Liver (tissue), 8 donors: ENCODE measurements at regions not wholly inside any gene's neighbourhood (a gene's known extent, or its start where the extent isn't known, plus 50 kb on each side); places are given as distances from the start of the nearest gene placed in this dataset.
A peak's percentile ranks its signal among the peaks of the same experiment; 100 is the strongest.
"Not testable (repeated sequence)": the region's sequence is repeated elsewhere in the genome, so short reads cannot be mapped to it uniquely, and the experiment has no call there.

ENCODE experiments used
- DNase-seq: peaks from one replicate; pipeline ENCODE4 v3.0.0-alpha.2; 2017; ENCODE audit warnings: low spot score
- H3K27ac ChIP-seq, 2 donors: one replicate each; pipeline ENCODE4 v1.7.0; 2013; ENCODE audit warnings: inconsistent platforms in 2 of 2, low read length in 2 of 2, control low read depth in 1 of 2, low read depth in 1 of 2, mild to moderate bottlenecking in 1 of 2
- H3K27me3 ChIP-seq, 4 donors: one replicate each; pipeline versions ENCODE4 v1.6.1 to v1.7.0; 2013; ENCODE audit warnings: low read length in 3 of 4, inconsistent platforms in 1 of 4, mild to moderate bottlenecking in 1 of 4, moderate library complexity in 1 of 4; ENCODE audit not compliant: control insufficient read depth in 4 of 4, insufficient read depth in 4 of 4
- H3K36me3 ChIP-seq, 4 donors: one replicate each; pipeline versions ENCODE4 v1.6.1 to v1.7.0; 2013; ENCODE audit warnings: low read length in 3 of 4, mild to moderate bottlenecking in 3 of 4, low read depth in 1 of 4, moderate library complexity in 1 of 4; ENCODE audit not compliant: control insufficient read depth in 4 of 4, insufficient read depth in 3 of 4
- H3K4me1 ChIP-seq, 4 donors: one replicate each; pipeline versions ENCODE4 v1.6.1 to v1.7.0; 2013; ENCODE audit warnings: low read length in 3 of 4, mild to moderate bottlenecking in 3 of 4, moderate library complexity in 1 of 4; ENCODE audit not compliant: control insufficient read depth in 4 of 4, insufficient read depth in 4 of 4
- H3K4me3 ChIP-seq, 3 donors: one replicate each; pipeline versions ENCODE4 v1.6.1 to v1.7.0; 2013; ENCODE audit warnings: low read length in 3 of 3, control low read depth in 1 of 3, low read depth in 1 of 3, mild to moderate bottlenecking in 1 of 3
- H3K9ac ChIP-seq, 2 donors: one replicate each; pipeline ENCODE4 v1.7.0; 2013; ENCODE audit warnings: low read length in 2 of 2, mild to moderate bottlenecking in 2 of 2, moderate library complexity in 2 of 2, control low read depth in 1 of 2, low read depth in 1 of 2
- H3K9me3 ChIP-seq, 4 donors: one replicate each; pipeline versions ENCODE4 v1.6.1 to v1.7.0; 2013; ENCODE audit warnings: low read length in 3 of 4; ENCODE audit not compliant: control insufficient read depth in 4 of 4
- ATF3 ChIP-seq: IDR thresholded peaks from 2 replicates; pipeline ENCODE4 v1.6.1; 2016; ENCODE audit warnings: antibody characterized with exemption
- CTCF ChIP-seq: fragments of 150-350 bp; IDR thresholded peaks from 2 replicates; pipeline ENCODE4 v1.5.1; 2017; ENCODE audit warnings: improper control_type of control experiment, low read depth, low read length; ENCODE audit not compliant: missing input control
- EGR1 ChIP-seq, 2 donors: IDR thresholded peaks; 2 replicates each; pipeline ENCODE4 v1.6.1; 2016 to 2018; ENCODE audit warnings: antibody characterized with exemption in 2 of 2, low read depth in 2 of 2
- FOXA1 ChIP-seq: IDR thresholded peaks from 2 replicates; pipeline ENCODE4 v1.6.1; 2016; ENCODE audit warnings: antibody characterized with exemption
- FOXA2 ChIP-seq: IDR thresholded peaks from 2 replicates; pipeline ENCODE4 v1.6.1; 2016; ENCODE audit warnings: antibody characterized with exemption
- HNF4A ChIP-seq, 2 donors: conservative IDR thresholded peaks; 2 replicates each; pipeline ENCODE4 v1.6.1; 2016; ENCODE audit warnings: antibody characterized with exemption in 2 of 2, mild to moderate bottlenecking in 2 of 2
- JUND ChIP-seq, 2 donors: IDR thresholded peaks; 2 replicates each; pipeline ENCODE4 v1.6.1; 2016; ENCODE audit warnings: antibody characterized with exemption in 2 of 2
- MAX ChIP-seq: IDR thresholded peaks from 2 replicates; pipeline ENCODE4 v1.6.1; 2016; ENCODE audit warnings: antibody characterized with exemption
- NR2F2 ChIP-seq: IDR thresholded peaks from 2 replicates; pipeline ENCODE4 v1.6.1; 2016; ENCODE audit warnings: antibody characterized with exemption
- RAD21 ChIP-seq, 2 donors: IDR thresholded peaks; 2 replicates each; pipeline ENCODE4 v1.6.1; 2016; ENCODE audit warnings: antibody characterized with exemption in 2 of 2, mild to moderate bottlenecking in 2 of 2
- REST ChIP-seq: IDR thresholded peaks from 2 replicates; pipeline ENCODE4 v1.6.1; 2016; ENCODE audit warnings: antibody characterized with exemption, mild to moderate bottlenecking
- RXRA ChIP-seq, 2 donors: IDR thresholded peaks; 2 replicates each; pipeline ENCODE4 v1.6.1; 2017 to 2018; ENCODE audit warnings: antibody characterized with exemption in 2 of 2, mild to moderate bottlenecking in 1 of 2
- WGBS: extraction: QIAGEN DNeasy Blood & Tissue Kit; methylation state at CpG from one replicate; pipeline ENCODE4 v1.1.7; 2013; 5-methylcytosine and 5-hydroxymethylcytosine counted together
- donor health status: healthy.
- donor health status: healthy.
- donor health status: healthy.
- donor health status: healthy.
- donor health status: healthy.

- no peak for TF ChIP-seq REST
- TF ChIP-seq JUND (IDR thresholded peaks at IDR 0.05), result peak in 1 of 2 donors; percentile 61
- TF ChIP-seq FOXA2, result peak; percentile 34
- peak; percentile 71 for TF ChIP-seq ATF3
- TF ChIP-seq NR2F2, result no peak
- TF ChIP-seq FOXA1, result peak; percentile 14
- TF ChIP-seq HNF4A (conservative IDR thresholded peaks at IDR 0.05), result peak; percentile 60 to 73
These were observed 275.4 kb downstream of the TTC6 start (continued) for GRCh38 chr14:37870632-37871346.

GRCh38 chr14:37874065-37874428 lies 278.6 kb downstream of the TTC6 start:
- DNase-seq, H3K4me3 ChIP-seq, H3K27ac ChIP-seq, H3K9me3 ChIP-seq, H3K36me3 ChIP-seq, H3K27me3 ChIP-seq, H3K9ac ChIP-seq: not testable (repeated sequence)
- H3K4me1 ChIP-seq, result peaks cover 0 to 31% (median 20%) of the 10 kb centered on the region in 4 donors
- 92% methylated on average over 10 of the region's 10 CpGs for whole genome bisulfite sequencing

- Histone ChIP-seq H3K4me1 (peaks cover 0 to 28% (median 18%) of the 10 kb centered on the region in 4 donors), H3K27ac (no peak overlapping the region), H3K4me3 (no peak overlapping the region), H3K27me3 (no peaks in the 10 kb centered on the region), H3K36me3 (no peaks in the 10 kb centered on the region), H3K9ac (no peak overlapping the region), H3K9me3 (no peaks in the 10 kb centered on the region)
- DNase-seq, result peak; percentile 88
- TF ChIP-seq MAX (no peak), RAD21 (IDR thresholded peaks at IDR 0.05) (peak; percentile 96 to 98), CTCF (peak; percentile 90), JUND (IDR thresholded peaks at IDR 0.05) (no peak), EGR1 (IDR thresholded peaks at IDR 0.05; ENCODE audit: low read depth in 2 of 2) (no peak), HNF4A (conservative IDR thresholded peaks at IDR 0.05) (peak in 1 of 2 donors; percentile 65), NR2F2 (peak; percentile 67), RXRA (IDR thresholded peaks at IDR 0.05) (peak in 1 of 2 donors; percentile 54)
- WGBS, result 22% methylated on average over 15 of the region's 15 CpGs
These were observed 279.1 kb downstream of the TTC6 start for GRCh38 chr14:37874429-37875109.
